Stomach (tissue), 4 donors: ENCODE measurements at regions not wholly inside any gene's neighbourhood (a gene's known extent, or its start where the extent isn't known, plus 50 kb on each side); places are given as distances from the start of the nearest gene placed in this dataset.

Source experiments
- EP300 ChIP-seq: sonication (generic); formaldehyde crosslinking; IDR thresholded peaks from one replicate; pipeline ENCODE4 v1.6.1; 2017; ENCODE audit warnings: antibody characterized with exemption
- POLR2A ChIP-seq, 4 donors: fragments of 450-650 bp; IDR thresholded peaks; one replicate each; pipeline ENCODE4 v1.6.1; 2016; ENCODE audit warnings: antibody characterized with exemption in 4 of 4, control low read depth in 2 of 4, mild to moderate bottlenecking in 1 of 4, moderate library complexity in 1 of 4
- POLR2AphosphoS5 ChIP-seq, 3 donors: sonication (generic); formaldehyde crosslinking; IDR thresholded peaks; one replicate each; pipeline ENCODE4 v1.6.1; 2016; ENCODE audit warnings: antibody characterized with exemption in 3 of 3
- TF ChIP-seq, protein P1 (sequence below), 7 experiments: fragments of 450-650 bp in 4 of 7; fragments of 200-600 bp in 3 of 7; sonication (generic) in 3 of 7; IDR thresholded peaks; one replicate each; pipeline ENCODE4 v1.5.1; 2016 to 2019; ENCODE audit warnings: antibody characterized with exemption in 7 of 7, control low read depth in 2 of 7, mild to moderate bottlenecking in 1 of 7

DNA sequence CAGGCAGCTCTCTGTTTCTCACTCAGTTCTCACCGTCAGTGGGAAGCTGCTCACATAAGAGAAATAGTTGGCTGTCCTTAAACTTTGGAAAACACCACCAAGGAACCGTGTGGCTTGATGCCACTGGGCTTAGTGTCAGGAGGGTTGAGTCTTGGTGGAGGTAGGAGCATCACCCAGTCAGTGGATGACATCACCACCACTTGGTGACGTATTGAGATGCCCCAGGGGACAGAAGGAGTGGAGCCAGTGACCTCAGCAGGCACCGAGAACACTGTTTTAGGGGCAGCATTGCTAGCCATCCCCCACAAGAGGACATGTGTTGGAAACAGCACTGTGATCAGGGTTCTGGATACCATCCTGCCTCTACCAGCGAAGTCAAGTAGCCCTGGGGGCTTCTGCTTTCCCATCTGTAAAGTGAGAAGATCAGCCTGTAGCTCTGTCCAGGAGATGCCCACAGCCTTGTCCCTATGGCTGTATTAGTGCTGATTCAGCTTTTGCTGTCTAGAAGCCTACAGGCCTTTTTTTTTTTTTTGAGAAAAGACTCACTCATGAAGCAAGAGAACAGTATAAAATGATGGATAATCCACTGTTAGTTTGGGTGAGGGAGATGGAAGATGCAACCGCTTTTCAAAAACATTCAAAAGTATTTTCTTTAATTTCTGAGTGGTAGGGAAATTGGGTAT is 66.2 kb downstream of the TSN start:
- TF ChIP-seq, protein P1, sequence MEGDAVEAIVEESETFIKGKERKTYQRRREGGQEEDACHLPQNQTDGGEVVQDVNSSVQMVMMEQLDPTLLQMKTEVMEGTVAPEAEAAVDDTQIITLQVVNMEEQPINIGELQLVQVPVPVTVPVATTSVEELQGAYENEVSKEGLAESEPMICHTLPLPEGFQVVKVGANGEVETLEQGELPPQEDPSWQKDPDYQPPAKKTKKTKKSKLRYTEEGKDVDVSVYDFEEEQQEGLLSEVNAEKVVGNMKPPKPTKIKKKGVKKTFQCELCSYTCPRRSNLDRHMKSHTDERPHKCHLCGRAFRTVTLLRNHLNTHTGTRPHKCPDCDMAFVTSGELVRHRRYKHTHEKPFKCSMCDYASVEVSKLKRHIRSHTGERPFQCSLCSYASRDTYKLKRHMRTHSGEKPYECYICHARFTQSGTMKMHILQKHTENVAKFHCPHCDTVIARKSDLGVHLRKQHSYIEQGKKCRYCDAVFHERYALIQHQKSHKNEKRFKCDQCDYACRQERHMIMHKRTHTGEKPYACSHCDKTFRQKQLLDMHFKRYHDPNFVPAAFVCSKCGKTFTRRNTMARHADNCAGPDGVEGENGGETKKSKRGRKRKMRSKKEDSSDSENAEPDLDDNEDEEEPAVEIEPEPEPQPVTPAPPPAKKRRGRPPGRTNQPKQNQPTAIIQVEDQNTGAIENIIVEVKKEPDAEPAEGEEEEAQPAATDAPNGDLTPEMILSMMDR (IDR thresholded peaks at IDR 0.05) = no peak
- TF ChIP-seq POLR2AphosphoS5 (IDR thresholded peaks at IDR 0.05) (no peak), EP300 (no peak), POLR2A (IDR thresholded peaks at IDR 0.05) (no peak)
